Gastrocnemius medialis (tissue), 4 donors: ENCODE measurements at regions not wholly inside any gene's neighbourhood (a gene's known extent, or its start where the extent isn't known, plus 50 kb on each side); places are given as distances from the start of the nearest gene placed in this dataset.

Source experiments
- ATAC-seq, 2 donors: fragments of 150-250 bp; one replicate each; pipeline ENCODE4 v1.9.1; 2016
- DNase-seq, 2 donors: peaks; one replicate each; pipeline ENCODE4 v3.0.0-alpha.2; 2019
- H3K27ac ChIP-seq, 4 donors: fragments of 200-600 bp; sonication (generic); 1 replicate in 1 of 4; 2 replicates in 3 of 4; pipeline ENCODE4 v1.5.1; 2016 to 2018; ENCODE audit warnings: mild to moderate bottlenecking in 2 of 4, moderate library complexity in 1 of 4
- H3K27me3 ChIP-seq, 3 donors: fragments of 200-600 bp; sonication (generic) in 2 of 3; 1 replicate in 1 of 3; 2 replicates in 2 of 3; pipeline versions ENCODE4 v1.5.1 to v1.6.0; 2016 to 2019; ENCODE audit warnings: mild to moderate bottlenecking in 1 of 3, moderate library complexity in 1 of 3
- H3K36me3 ChIP-seq, 2 donors: fragments of 200-600 bp; sonication (generic) in 1 of 2; one replicate each; pipeline ENCODE4 v1.5.1; 2017 to 2018
- H3K4me1 ChIP-seq, 2 donors: fragments of 200-600 bp; sonication (generic) in 1 of 2; one replicate each; pipeline ENCODE4 v1.5.1; 2016 to 2017; ENCODE audit warnings: mild to moderate bottlenecking in 2 of 2
- H3K4me3 ChIP-seq, 4 donors: fragments of 200-600 bp; sonication (generic) in 3 of 4; 1 replicate in 1 of 4; 2 replicates in 3 of 4; pipeline ENCODE4 v1.5.1; 2016 to 2019; ENCODE audit warnings: mild to moderate bottlenecking in 2 of 4
- H3K9me3 ChIP-seq, 3 donors: fragments of 200-600 bp; sonication (generic) in 2 of 3; 1 replicate in 1 of 3; 2 replicates in 2 of 3; pipeline ENCODE4 v1.5.1; 2016 to 2019
- POLR2A ChIP-seq, 2 donors: fragments of 450-650 bp; IDR thresholded peaks; one replicate each; pipeline ENCODE4 v1.6.1; 2017; ENCODE audit warnings: antibody characterized with exemption in 2 of 2, mild to moderate bottlenecking in 2 of 2, moderate library complexity in 2 of 2
- in situ Hi-C, 4 donors: fragments of 200-750 bp; cut with MboI; loops; one replicate each; pipeline versions ENCODE4 v1.15.0 to v1.8.0; 2017; ENCODE audit warnings: low sequenced_read_pairs in 4 of 4
- intact Hi-C: fragments of 100-400 bp; cut with DNase I; formaldehyde crosslinking; loops from one replicate; pipeline ENCODE4 v1.15.1; 2023; ENCODE audit warnings: low total_unique reads
- TF ChIP-seq, protein P1 (sequence below), 5 experiments: fragments of 450-650 bp in 3 of 5; fragments of 200-600 bp in 2 of 5; sonication (generic) in 2 of 5; IDR thresholded peaks in 4 of 5; conservative IDR thresholded peaks in 1 of 5; 1 replicate in 4 of 5; 2 replicates in 1 of 5; pipeline ENCODE4 v1.5.1; 2016 to 2019; ENCODE audit warnings: antibody characterized with exemption in 5 of 5, mild to moderate bottlenecking in 3 of 5, moderate library complexity in 3 of 5

DNA sequence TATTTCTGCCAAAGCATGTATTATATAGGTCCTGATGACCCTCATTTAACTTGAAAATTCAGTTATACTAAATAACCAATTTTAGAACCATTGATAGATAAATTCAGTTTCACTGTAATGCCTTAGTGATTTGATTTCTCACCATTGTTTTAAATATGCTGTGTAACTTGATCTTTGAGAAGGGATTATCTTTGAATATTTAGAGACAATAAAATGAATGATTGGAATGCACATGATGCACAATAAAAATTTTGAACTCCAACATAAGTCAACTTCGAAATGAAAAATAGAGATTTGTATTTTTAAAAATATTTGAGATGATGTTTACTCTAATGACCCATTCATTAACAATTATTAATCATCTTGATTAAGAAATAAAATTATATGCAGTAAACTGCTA is 654.5 kb downstream of the OLFM4 start:
- intact Hi-C loops (no loop called here), in situ Hi-C loops (no loop called here)
- Histone ChIP-seq H3K4me1 (no peaks in the 10 kb centered on the region), H3K27me3 (no peaks in the 10 kb centered on the region), H3K4me3 (no peak overlapping the region), H3K27ac (no peak overlapping the region), H3K36me3 (no peaks in the 10 kb centered on the region), H3K9me3 (no peaks in the 10 kb centered on the region)
- DNase-seq = no peak
- no peak for ATAC-seq
- no peak for TF ChIP-seq POLR2A (IDR thresholded peaks at IDR 0.05)
- TF ChIP-seq, protein P1, sequence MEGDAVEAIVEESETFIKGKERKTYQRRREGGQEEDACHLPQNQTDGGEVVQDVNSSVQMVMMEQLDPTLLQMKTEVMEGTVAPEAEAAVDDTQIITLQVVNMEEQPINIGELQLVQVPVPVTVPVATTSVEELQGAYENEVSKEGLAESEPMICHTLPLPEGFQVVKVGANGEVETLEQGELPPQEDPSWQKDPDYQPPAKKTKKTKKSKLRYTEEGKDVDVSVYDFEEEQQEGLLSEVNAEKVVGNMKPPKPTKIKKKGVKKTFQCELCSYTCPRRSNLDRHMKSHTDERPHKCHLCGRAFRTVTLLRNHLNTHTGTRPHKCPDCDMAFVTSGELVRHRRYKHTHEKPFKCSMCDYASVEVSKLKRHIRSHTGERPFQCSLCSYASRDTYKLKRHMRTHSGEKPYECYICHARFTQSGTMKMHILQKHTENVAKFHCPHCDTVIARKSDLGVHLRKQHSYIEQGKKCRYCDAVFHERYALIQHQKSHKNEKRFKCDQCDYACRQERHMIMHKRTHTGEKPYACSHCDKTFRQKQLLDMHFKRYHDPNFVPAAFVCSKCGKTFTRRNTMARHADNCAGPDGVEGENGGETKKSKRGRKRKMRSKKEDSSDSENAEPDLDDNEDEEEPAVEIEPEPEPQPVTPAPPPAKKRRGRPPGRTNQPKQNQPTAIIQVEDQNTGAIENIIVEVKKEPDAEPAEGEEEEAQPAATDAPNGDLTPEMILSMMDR (IDR thresholded peaks at IDR 0.05 in 4 of 5, conservative IDR thresholded peaks at IDR 0.05 in 1 of 5) = no peak

DNA sequence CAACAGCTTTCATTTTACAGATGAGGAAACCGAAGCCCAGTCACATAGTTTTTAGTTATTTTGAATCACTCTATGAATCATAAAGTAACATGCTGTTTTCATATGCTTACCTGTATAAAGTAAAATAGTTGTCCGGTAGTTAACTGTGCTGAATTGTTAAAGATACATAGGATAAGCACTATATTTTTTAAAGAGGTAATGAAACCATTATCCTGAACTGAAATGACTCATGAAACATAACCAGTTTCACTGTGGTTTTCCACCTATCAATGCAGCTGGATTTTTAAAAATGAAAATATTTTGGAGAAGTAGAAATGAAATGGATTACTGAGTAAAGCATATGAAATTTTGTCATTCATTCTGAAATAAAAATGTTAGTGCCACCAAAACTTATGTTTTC is 655.0 kb downstream of the OLFM4 start:
- no peaks in the 10 kb centered on the region for H3K27me3 ChIP-seq
- TF ChIP-seq, protein P1 (IDR thresholded peaks at IDR 0.05 in 4 of 5, conservative IDR thresholded peaks at IDR 0.05 in 1 of 5) = no peak
- no peak for TF ChIP-seq POLR2A (IDR thresholded peaks at IDR 0.05)
- H3K27ac ChIP-seq = no peak overlapping the region
- H3K36me3 ChIP-seq = no peaks in the 10 kb centered on the region
- no peak for ATAC-seq
- no peak overlapping the region for H3K4me3 ChIP-seq
- H3K4me1 ChIP-seq = no peaks in the 10 kb centered on the region
- H3K9me3 ChIP-seq = no peaks in the 10 kb centered on the region
- in situ Hi-C loops (no loop called here), intact Hi-C loops (no loop called here)
- no peak for DNase-seq

DNA sequence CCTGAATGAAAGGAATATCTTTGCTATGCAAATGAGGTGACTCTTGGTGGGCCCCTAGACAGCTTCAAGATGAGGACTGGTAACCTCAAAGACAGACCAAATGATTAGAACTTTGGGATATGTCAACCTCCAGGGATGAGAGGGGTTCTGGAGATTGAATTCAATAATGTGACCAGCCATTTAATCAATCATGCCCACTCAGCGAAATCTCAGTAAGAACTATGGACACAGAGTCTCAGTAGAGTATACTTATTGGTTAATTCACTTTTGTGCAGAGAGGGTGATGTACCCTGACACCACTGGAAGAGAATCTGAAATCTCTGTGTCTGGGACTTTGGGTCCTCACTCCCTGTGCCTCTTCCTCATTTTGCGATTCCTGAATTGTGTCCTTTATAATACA is 662.8 kb downstream of the OLFM4 start:
- Histone ChIP-seq H3K36me3 (no peaks in the 10 kb centered on the region), H3K4me1 (no peaks in the 10 kb centered on the region), H3K27ac (no peak overlapping the region), H3K4me3 (no peak overlapping the region), H3K27me3 (no peaks in the 10 kb centered on the region), H3K9me3 (no peaks in the 10 kb centered on the region)
- DNase-seq (no peak), ATAC-seq (no peak)
- intact Hi-C loops = no loop called here
- in situ Hi-C loops = no loop called here
- TF ChIP-seq, protein P1 (IDR thresholded peaks at IDR 0.05 in 4 of 5, conservative IDR thresholded peaks at IDR 0.05 in 1 of 5) = no peak
- no peak for TF ChIP-seq POLR2A (IDR thresholded peaks at IDR 0.05)

DNA sequence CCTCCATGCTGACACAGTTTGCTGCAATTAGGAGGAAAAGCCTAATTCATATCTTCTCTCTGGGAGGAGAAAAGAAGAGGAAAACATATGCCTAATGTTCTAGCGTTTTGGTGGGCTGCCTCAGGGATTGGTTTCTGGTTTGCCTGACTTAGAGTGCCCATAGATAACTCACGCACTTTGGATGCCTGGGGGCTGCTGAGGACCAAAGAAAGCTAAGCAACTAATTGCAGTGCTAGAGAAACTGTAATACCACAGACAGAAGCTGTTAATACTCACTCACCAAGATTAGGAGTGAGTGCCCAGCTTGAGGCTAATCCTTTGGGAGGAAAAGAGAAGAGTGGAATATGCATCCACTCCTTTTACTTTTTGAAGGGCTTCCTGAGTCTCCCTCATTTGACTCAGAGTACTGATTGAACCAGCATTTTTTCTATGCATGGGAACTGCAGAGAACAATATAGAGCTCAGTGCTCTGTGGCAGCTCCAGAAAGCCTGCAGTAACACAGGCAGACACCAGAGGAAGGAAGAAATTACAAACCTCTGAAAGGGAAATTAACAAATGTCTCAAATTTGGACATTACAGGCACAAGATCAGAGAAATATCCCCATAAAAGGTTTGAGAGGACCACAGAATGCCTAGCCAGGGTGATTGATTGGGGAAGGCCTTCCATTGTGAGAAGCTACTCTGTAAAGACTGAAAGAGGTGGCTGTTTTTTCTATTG is 666.4 kb downstream of the OLFM4 start:
- H3K27ac ChIP-seq = no peak overlapping the region
- intact Hi-C loops = no loop called here
- H3K9me3 ChIP-seq = no peaks in the 10 kb centered on the region
- H3K36me3 ChIP-seq = no peaks in the 10 kb centered on the region
- no peaks in the 10 kb centered on the region for H3K27me3 ChIP-seq
- no peaks in the 10 kb centered on the region for H3K4me1 ChIP-seq
- ATAC-seq (no peak), DNase-seq (no peak)
- in situ Hi-C loops = no loop called here
- TF ChIP-seq, protein P1 (IDR thresholded peaks at IDR 0.05 in 4 of 5, conservative IDR thresholded peaks at IDR 0.05 in 1 of 5) = no peak
- TF ChIP-seq POLR2A (IDR thresholded peaks at IDR 0.05) = no peak
- H3K4me3 ChIP-seq = no peak overlapping the region
